ENCODE measurements at regions not wholly inside any gene's neighbourhood (a gene's known extent, or its start where the extent isn't known, plus 50 kb on each side); places are given as distances from the start of the nearest gene placed in this dataset.

GRCh38 chrX:69362856-69363255, 141.3 kb upstream of the NALF2 start:
- ATAC-seq = no peak

GRCh38 chrX:69362354-69362753, 141.8 kb upstream of the NALF2 start:
- no peaks in the 10 kb centered on the region for H3K36me3 ChIP-seq (replicated peaks in 1 of 2; ENCODE audit: insufficient read depth in 1 of 2, low read depth in 2 of 2)
- no peak for DNase-seq
- no peak overlapping the region for H3K4me3 ChIP-seq
- no peaks in the 10 kb centered on the region for H3K9me3 ChIP-seq
- intact Hi-C loops (cut with DNase I) = no loop called here
- WGBS, 2 donors = 94% methylated on average over 3 to 5 of the region's 5 CpGs
- TF ChIP-seq CTCF (IDR thresholded peaks at IDR 0.05) = no peak
- no peak for TF ChIP-seq POLR2A (IDR thresholded peaks at IDR 0.05)
- H3K27me3 ChIP-seq = no peaks in the 10 kb centered on the region
- ATAC-seq = no peak
- H3K27ac ChIP-seq = no peak overlapping the region
- no peaks in the 10 kb centered on the region for H3K4me1 ChIP-seq

More at GRCh38 chrX:69362856-69363255, 141.3 kb upstream of the NALF2 start:
- 42 to 64% methylated on average over 3 to 4 of the region's 4 CpGs for WGBS, 2 donors
- no peak overlapping the region for H3K27ac ChIP-seq
- TF ChIP-seq POLR2A (IDR thresholded peaks at IDR 0.05) (no peak), CTCF (IDR thresholded peaks at IDR 0.05) (no peak)
- H3K4me1 ChIP-seq = no peaks in the 10 kb centered on the region
- intact Hi-C loops (cut with DNase I) = no loop called here
- H3K36me3 ChIP-seq (replicated peaks in 1 of 2; ENCODE audit: insufficient read depth in 1 of 2, low read depth in 2 of 2) = no peaks in the 10 kb centered on the region
- H3K4me3 ChIP-seq = no peak overlapping the region
- no peak for DNase-seq
- no peaks in the 10 kb centered on the region for H3K27me3 ChIP-seq
- H3K9me3 ChIP-seq = no peaks in the 10 kb centered on the region

- no peak overlapping the region for H3K4me3 ChIP-seq
- 21 to 25% methylated on average over 3 to 5 of the region's 5 CpGs for WGBS, 2 donors
- H3K4me1 ChIP-seq = no peaks in the 10 kb centered on the region
- no peaks in the 10 kb centered on the region for H3K36me3 ChIP-seq (replicated peaks in 1 of 2; ENCODE audit: insufficient read depth in 1 of 2, low read depth in 2 of 2)
- no peak for TF ChIP-seq CTCF (IDR thresholded peaks at IDR 0.05)
- TF ChIP-seq POLR2A (IDR thresholded peaks at IDR 0.05) = no peak
- DNase-seq (peak in 1 of 4 donors; percentile 9), ATAC-seq (no peak)
- H3K27me3 ChIP-seq = no peaks in the 10 kb centered on the region
- no peak overlapping the region for H3K27ac ChIP-seq
- intact Hi-C loops (cut with DNase I) = no loop called here
- no peaks in the 10 kb centered on the region for H3K9me3 ChIP-seq
Measured at GRCh38 chrX:69361311-69361845, 142.7 kb upstream of the NALF2 start.

- WGBS, 2 donors = 82 to 88% methylated on average over 1 to 2 of the region's 2 CpGs
- DNase-seq = no peak
- TF ChIP-seq POLR2A (IDR thresholded peaks at IDR 0.05) (no peak), CTCF (IDR thresholded peaks at IDR 0.05) (no peak)
- ATAC-seq = no peak
- Histone ChIP-seq H3K4me1 (no peaks in the 10 kb centered on the region), H3K36me3 (replicated peaks in 1 of 2; ENCODE audit: insufficient read depth in 1 of 2, low read depth in 2 of 2) (no peaks in the 10 kb centered on the region), H3K4me3 (no peak overlapping the region), H3K9me3 (no peaks in the 10 kb centered on the region), H3K27ac (no peak overlapping the region), H3K27me3 (no peaks in the 10 kb centered on the region)
- intact Hi-C loops (cut with DNase I) = no loop called here
Measured at GRCh38 chrX:69357317-69357716, 146.8 kb upstream of the NALF2 start.

- H3K9me3 ChIP-seq = no peaks in the 10 kb centered on the region
Measured at GRCh38 chrX:69324851-69325250, 159.6 kb upstream of the PJA1 start.

More at GRCh38 chrX:69324851-69325250, 159.6 kb upstream of the PJA1 start:
- peak; percentile 71 for ATAC-seq
- peak; percentile 13 to 34 (median 32) for DNase-seq
- Histone ChIP-seq H3K4me1 (peaks cover 7% of the 10 kb centered on the region), H3K4me3 (no peak overlapping the region), H3K27me3 (no peaks in the 10 kb centered on the region), H3K27ac (no peak overlapping the region), H3K36me3 (replicated peaks in 1 of 2; ENCODE audit: insufficient read depth in 1 of 2, low read depth in 2 of 2) (no peaks in the 10 kb centered on the region)
- WGBS, 2 donors = 13 to 21% methylated on average over 2 of the region's 2 CpGs
- TF ChIP-seq CTCF (IDR thresholded peaks at IDR 0.05) (no peak), POLR2A (IDR thresholded peaks at IDR 0.05) (no peak)
- intact Hi-C loops (cut with DNase I) = no loop called here

Measured in body of pancreas (tissue), 4 donors.